HepG2 (cell line): ENCODE measurements at regions not wholly inside any gene's neighbourhood (a gene's known extent, or its start where the extent isn't known, plus 50 kb on each side); places are given as distances from the start of the nearest gene placed in this dataset.

ENCODE experiments used
- ATAC-seq: fragments of 200-7000 bp; cut with Tn5 transposase; 3 replicates; pipeline ENCODE4 v1.9.1; 2020; ENCODE audit warnings: mild to moderate bottlenecking, moderate library complexity
- BruUV-seq: library from RNA; stranded (reverse); fragments of 400-500 nt; replicated peaks from 2 replicates; lab custom pipeline; 2021; lab: Mats Ljungman, UMichigan
- CTCF ChIA-PET: fragments of 300-600 bp; formaldehyde crosslinking; extraction: SDS; loops from one replicate; lab custom pipeline; 2021; ENCODE audit warnings: low total read pairs, inconsistent platforms, low intra/inter-chr PET ratio; lab: Yijun Ruan, JAX
- POLR2A ChIA-PET: fragments of 350-600 bp; sonication (Branson Sonifier 250); formaldehyde crosslinking; loops from one replicate; lab custom pipeline; 2020; ENCODE audit warnings: antibody characterized with exemption, inconsistent platforms; lab: Yijun Ruan, JAX
- DNase-seq: peaks from one replicate; pipeline ENCODE4 v3.0.0-alpha.2; 2015; ENCODE audit warnings: low spot score
- FAIRE-seq: peaks from 3 replicates; lab custom pipeline; 2011; peaks lifted over from hg19 to GRCh38; lab: Jason Lieb, UNC
- H2AFZ ChIP-seq: one replicate; pipeline ENCODE4 v1.6.1; 2011; ENCODE audit warnings: low read length, inconsistent platforms
- H3K27ac ChIP-seq: fragments of 300-600 bp; 3 replicates; pipeline ENCODE4 v1.8.0; 2011; ENCODE audit warnings: mixed run types, mild to moderate bottlenecking, mixed read lengths, low read length, inconsistent platforms; ENCODE audit not compliant: insufficient read depth; ENCODE audit errors: extremely low read length
- H3K27me3 ChIP-seq, 2 experiments: fragments of 200-600 bp in 1 of 2; 2 replicates in 1 of 2; 3 replicates in 1 of 2; pipeline versions ENCODE4 v1.6.0 to v1.8.0; 2011; ENCODE audit warnings: low read length in 2 of 2, mild to moderate bottlenecking in 2 of 2, moderate library complexity in 2 of 2, inconsistent platforms in 1 of 2; ENCODE audit not compliant: insufficient read depth in 2 of 2, control insufficient read depth in 1 of 2
- H3K36me3 ChIP-seq, 2 experiments: fragments of 200-600 bp in 1 of 2; replicated peaks in 1 of 2; 2 replicates in 1 of 2; 3 replicates in 1 of 2; pipeline versions ENCODE4 v1.5.1 to v1.8.0; 2011; ENCODE audit warnings: low read length in 2 of 2, inconsistent platforms in 1 of 2; ENCODE audit not compliant: insufficient read depth in 2 of 2, control insufficient read depth in 1 of 2
- H3K4me1 ChIP-seq: 2 replicates; pipeline ENCODE4 v1.5.1; 2012; ENCODE audit warnings: low read length, inconsistent platforms; ENCODE audit not compliant: insufficient read depth
- H3K4me2 ChIP-seq: 2 replicates; pipeline ENCODE4 v1.6.0; 2011; ENCODE audit warnings: low read depth, low read length, inconsistent platforms
- H3K4me3 ChIP-seq, 3 experiments: fragments of 200-600 bp in 1 of 3; sonication (generic), shearing (Covaris generic) in 1 of 3; replicated peaks in 1 of 3; 2 replicates each; pipeline ENCODE4 v1.5.1; 2011 to 2016; ENCODE audit warnings: low read length in 3 of 3, inconsistent platforms in 2 of 3, low read depth in 2 of 3, mild to moderate bottlenecking in 2 of 3, control low read depth in 1 of 3, mixed read lengths in 1 of 3; ENCODE audit not compliant: insufficient read depth in 1 of 3
- H3K79me2 ChIP-seq: one replicate; pipeline ENCODE4 v1.6.1; 2011; ENCODE audit warnings: low read length, inconsistent platforms; ENCODE audit not compliant: insufficient read depth
- H3K9ac ChIP-seq: 2 replicates; pipeline ENCODE4 v1.6.0; 2011; ENCODE audit warnings: mild to moderate bottlenecking, low read depth, low read length, inconsistent platforms; ENCODE audit not compliant: insufficient read depth
- H3K9me3 ChIP-seq: 2 replicates; pipeline ENCODE4 v1.5.1; 2012; ENCODE audit warnings: mild to moderate bottlenecking, low read length
- H4K20me1 ChIP-seq: 2 replicates; pipeline ENCODE4 v1.6.0; 2011; ENCODE audit warnings: inconsistent platforms, mild to moderate bottlenecking, low read length, moderate library complexity; ENCODE audit not compliant: insufficient read depth
- ATF7 ChIP-seq, 2 experiments: fragments of 450-650 bp in 1 of 2; sonication (generic) in 1 of 2; formaldehyde crosslinking in 1 of 2; IDR thresholded peaks; 2 replicates each; pipeline versions ENCODE4 v1.4.0 to v1.6.1; 2016 to 2020; ENCODE audit warnings: antibody characterized with exemption in 1 of 2, mild to moderate bottlenecking in 1 of 2, missing genetic modification reagents in 1 of 2
- CREB1 ChIP-seq, 2 experiments: fragments of 450-650 bp in 1 of 2; IDR thresholded peaks; 2 replicates each; pipeline ENCODE4 v1.6.1; 2016 to 2017; ENCODE audit warnings: control low read depth in 1 of 2, mild to moderate bottlenecking in 1 of 2, missing compliant biosample characterization in 1 of 2, missing genetic modification characterization in 1 of 2
- CREBL2 ChIP-seq: sonication (generic); formaldehyde crosslinking; IDR thresholded peaks from 2 replicates; pipeline ENCODE4 v1.8.1; 2023; ENCODE audit warnings: missing genetic modification reagents, mild to moderate bottlenecking, borderline replicate concordance
- MAFF ChIP-seq: IDR thresholded peaks from 2 replicates; pipeline ENCODE4 v1.6.1; 2011; ENCODE audit warnings: low read depth, low read length, improper control_type of control experiment
- MAFK ChIP-seq, 2 experiments: IDR thresholded peaks in 1 of 2; conservative IDR thresholded peaks in 1 of 2; 2 replicates each; pipeline ENCODE4 v1.6.1; 2011; ENCODE audit warnings: improper control_type of control experiment in 2 of 2, low read length in 2 of 2
- TEAD2 ChIP-seq: sonication (generic); formaldehyde crosslinking; IDR thresholded peaks from 2 replicates; pipeline ENCODE4 v1.9.0; 2021; ENCODE audit warnings: missing genetic modification reagents
- ZNF569 ChIP-seq: sonication (generic); formaldehyde crosslinking; IDR thresholded peaks from 2 replicates; pipeline ENCODE4 v1.5.0; 2020; ENCODE audit warnings: mild to moderate bottlenecking, missing genetic modification reagents, moderate library complexity, borderline replicate concordance
- WGBS: methylation state at CpG from one replicate; pipeline ENCODE4 v1.1.6; 2017; ENCODE audit warnings: low lambda C conversion rate; 5-methylcytosine and 5-hydroxymethylcytosine counted together
- in situ Hi-C: cut with HindIII; loops from 2 replicates; pipeline ENCODE4 v1.10.0; 2017; ENCODE audit warnings: low pct_unique_long_range_greater_than_20kb; ENCODE audit not compliant: extremely low pct_ligation_motif_present
- intact Hi-C: fragments of 100-400 bp; cut with micrococcal nuclease; formaldehyde crosslinking; loops from one replicate; pipeline ENCODE4 v1.10.0; 2022; ENCODE audit not compliant: unreplicated experiment

GRCh38 chr13:83372786-83373185 is 509.5 kb downstream of the SLITRK1 start:
- no peak for TF ChIP-seq CREBL2
- TF ChIP-seq ATF7 (IDR thresholded peaks at IDR 0.05): peak; percentile 40; the same call in 1 of the 2 replicates
- no peak for TF ChIP-seq ATF7 (CRISPR knock-in tag; IDR thresholded peaks at IDR 0.05)
- peak; percentile 43 for TF ChIP-seq CREB1 (IDR thresholded peaks at IDR 0.05)
- TF ChIP-seq CREB1 (CRISPR knock-in tag; IDR thresholded peaks at IDR 0.05): no peak
- H3K9me3 ChIP-seq: peaks cover 73% of the 10 kb centered on the region
- no peak overlapping the region for H3K9ac ChIP-seq
- H3K4me2 ChIP-seq: no peak overlapping the region
- intact Hi-C loops: no loop called here
- no peak overlapping the region for H2AFZ ChIP-seq
- H3K4me1 ChIP-seq: no peaks in the 10 kb centered on the region
- DNase-seq: no peak
- no peaks in the 10 kb centered on the region for H3K27me3 ChIP-seq
- CTCF ChIA-PET: no interaction called here
- BruUV-seq: no TSS peak
- no peaks in the 10 kb centered on the region for H4K20me1 ChIP-seq
- H3K79me2 ChIP-seq: no peaks in the 10 kb centered on the region
- POLR2A ChIA-PET: no interaction called here
- H3K36me3 ChIP-seq: no peaks in the 10 kb centered on the region
- H3K4me3 ChIP-seq: no peak overlapping the region
- no peak for ATAC-seq
- FAIRE-seq: no peak
- in situ Hi-C loops: no loop called here
- WGBS: 0% methylated on average over 2 of the region's 2 CpGs
- H3K27ac ChIP-seq: no peak overlapping the region

GRCh38 chr13:83365723-83366122 is 516.6 kb downstream of the SLITRK1 start:
- Histone ChIP-seq H3K4me2 (no peak overlapping the region), H3K27ac (no peak overlapping the region), H3K9ac (no peak overlapping the region), H3K9me3 (peaks cover 34% of the 10 kb centered on the region), H2AFZ (no peak overlapping the region), H3K4me1 (no peaks in the 10 kb centered on the region), H3K36me3 (no peaks in the 10 kb centered on the region), H3K79me2 (no peaks in the 10 kb centered on the region), H3K4me3 (no peak overlapping the region), H3K27me3 (no peaks in the 10 kb centered on the region), H4K20me1 (no peaks in the 10 kb centered on the region)
- CTCF ChIA-PET: no interaction called here
- FAIRE-seq (no peak), ATAC-seq (no peak), DNase-seq (no peak)
- peak; percentile 74 for TF ChIP-seq MAFF
- TF ChIP-seq ZNF569 (CRISPR knock-in tag): no peak
- TF ChIP-seq TEAD2: no peak
- peak; percentile 70 to 84 for TF ChIP-seq MAFK (conservative IDR thresholded peaks at IDR 0.05 in 1 of 2, IDR thresholded peaks at IDR 0.05 in 1 of 2; ENCODE audit: low read length in 2 of 2)
- no TSS peak for BruUV-seq
- in situ Hi-C loops: no loop called here
- POLR2A ChIA-PET: no interaction called here
- intact Hi-C loops: no loop called here
